ENCODE measurements at regions not wholly inside any gene's neighbourhood (a gene's known extent, or its start where the extent isn't known, plus 50 kb on each side); places are given as distances from the start of the nearest gene placed in this dataset.

DNA sequence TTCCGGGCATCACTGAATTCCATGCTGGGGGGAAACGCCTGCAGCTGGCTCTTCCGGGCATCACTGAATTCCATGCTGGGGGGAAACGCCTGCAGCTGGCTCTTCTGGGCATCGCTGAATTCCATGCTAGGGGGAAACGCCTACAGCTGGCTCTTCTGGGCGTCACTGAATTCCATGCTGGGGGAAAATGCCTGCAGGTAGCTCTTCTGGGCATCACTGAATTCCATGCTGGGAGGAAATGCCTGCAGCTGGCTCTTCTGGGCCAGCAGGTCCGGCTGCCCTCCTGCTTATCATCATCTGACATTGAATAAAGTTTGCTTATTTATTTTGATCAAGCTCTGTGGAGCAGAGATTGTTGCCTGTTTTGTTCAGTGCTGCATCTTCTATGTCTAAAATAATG, 355.1 kb downstream of the SMOC2 start:
- no peak for TF ChIP-seq FOXM1 (IDR thresholded peaks at IDR 0.05; ENCODE audit: borderline replicate concordance, low read depth)

- TF ChIP-seq, protein P1, sequence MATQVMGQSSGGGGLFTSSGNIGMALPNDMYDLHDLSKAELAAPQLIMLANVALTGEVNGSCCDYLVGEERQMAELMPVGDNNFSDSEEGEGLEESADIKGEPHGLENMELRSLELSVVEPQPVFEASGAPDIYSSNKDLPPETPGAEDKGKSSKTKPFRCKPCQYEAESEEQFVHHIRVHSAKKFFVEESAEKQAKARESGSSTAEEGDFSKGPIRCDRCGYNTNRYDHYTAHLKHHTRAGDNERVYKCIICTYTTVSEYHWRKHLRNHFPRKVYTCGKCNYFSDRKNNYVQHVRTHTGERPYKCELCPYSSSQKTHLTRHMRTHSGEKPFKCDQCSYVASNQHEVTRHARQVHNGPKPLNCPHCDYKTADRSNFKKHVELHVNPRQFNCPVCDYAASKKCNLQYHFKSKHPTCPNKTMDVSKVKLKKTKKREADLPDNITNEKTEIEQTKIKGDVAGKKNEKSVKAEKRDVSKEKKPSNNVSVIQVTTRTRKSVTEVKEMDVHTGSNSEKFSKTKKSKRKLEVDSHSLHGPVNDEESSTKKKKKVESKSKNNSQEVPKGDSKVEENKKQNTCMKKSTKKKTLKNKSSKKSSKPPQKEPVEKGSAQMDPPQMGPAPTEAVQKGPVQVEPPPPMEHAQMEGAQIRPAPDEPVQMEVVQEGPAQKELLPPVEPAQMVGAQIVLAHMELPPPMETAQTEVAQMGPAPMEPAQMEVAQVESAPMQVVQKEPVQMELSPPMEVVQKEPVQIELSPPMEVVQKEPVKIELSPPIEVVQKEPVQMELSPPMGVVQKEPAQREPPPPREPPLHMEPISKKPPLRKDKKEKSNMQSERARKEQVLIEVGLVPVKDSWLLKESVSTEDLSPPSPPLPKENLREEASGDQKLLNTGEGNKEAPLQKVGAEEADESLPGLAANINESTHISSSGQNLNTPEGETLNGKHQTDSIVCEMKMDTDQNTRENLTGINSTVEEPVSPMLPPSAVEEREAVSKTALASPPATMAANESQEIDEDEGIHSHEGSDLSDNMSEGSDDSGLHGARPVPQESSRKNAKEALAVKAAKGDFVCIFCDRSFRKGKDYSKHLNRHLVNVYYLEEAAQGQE (IDR thresholded peaks at IDR 0.05; ENCODE audit: low read depth): peak; percentile 20; the same call in 1 of the 2 replicates
Observed at GRCh38 chr6:168795611-168796010, 354.6 kb downstream of the SMOC2 start.

DNA sequence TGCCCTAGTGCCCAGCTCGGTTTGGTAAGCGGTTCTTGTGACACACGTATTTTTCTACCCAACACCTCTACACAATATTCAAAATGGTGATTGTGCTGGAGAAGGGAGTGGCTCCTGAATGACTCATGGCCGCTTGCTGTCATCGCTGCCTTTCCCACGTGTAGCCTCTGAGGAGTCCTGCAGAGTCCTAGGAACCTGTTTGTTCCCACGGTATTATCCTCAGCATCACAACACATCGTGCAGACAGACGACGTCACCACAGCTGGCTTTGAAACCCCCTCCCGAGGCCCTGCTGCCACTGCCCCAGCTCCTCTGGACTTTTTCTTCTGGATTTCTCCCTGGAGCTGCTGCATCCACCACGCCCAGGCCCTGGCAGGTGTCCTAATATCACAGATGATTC, 353.5 kb downstream of the SMOC2 start:
- TF ChIP-seq EGR1 (IDR thresholded peaks at IDR 0.05): no peak
- TF ChIP-seq, protein P1 (IDR thresholded peaks at IDR 0.05; ENCODE audit: low read depth): no peak

DNA sequence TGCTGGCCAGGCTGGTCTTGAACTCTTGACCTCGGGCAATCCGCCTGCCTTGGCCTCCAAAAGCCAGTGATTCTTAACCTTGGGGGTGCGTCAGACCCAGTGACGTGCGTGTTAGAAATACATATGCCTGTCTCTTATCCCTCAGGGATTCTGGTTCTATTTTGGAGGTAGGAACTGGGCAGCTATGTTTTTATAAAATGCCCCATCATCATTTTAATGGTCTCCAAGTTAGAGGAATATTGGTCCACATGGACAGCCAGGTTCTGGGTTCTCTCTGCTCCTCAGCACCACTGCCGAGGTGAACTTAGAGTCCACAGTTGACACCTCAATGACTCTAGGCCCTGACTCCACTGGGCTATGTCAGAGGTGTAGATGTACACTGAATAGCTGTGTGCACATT, 352.7 kb downstream of the SMOC2 start:
- TF ChIP-seq ZBTB7A (IDR thresholded peaks at IDR 0.05; ENCODE audit: low read depth) (no peak), CREB1 (IDR thresholded peaks at IDR 0.05; ENCODE audit: low read depth) (no peak), NFIC (IDR thresholded peaks at IDR 0.05) (no peak), TAF1 (IDR thresholded peaks at IDR 0.05; ENCODE audit: low read depth) (no peak), YY1 (IDR thresholded peaks at IDR 0.05; ENCODE audit: low read depth) (no peak), RAD21 (IDR thresholded peaks at IDR 0.05; ENCODE audit: low read depth) (no peak), FOXM1 (IDR thresholded peaks at IDR 0.05; ENCODE audit: borderline replicate concordance, low read depth) (no peak), CEBPB (IDR thresholded peaks at IDR 0.05) (no peak), USF1 (IDR thresholded peaks at IDR 0.05) (no peak), TCF12 (IDR thresholded peaks at IDR 0.05; ENCODE audit: low read depth) (no peak), EP300 (IDR thresholded peaks at IDR 0.05; ENCODE audit: borderline replicate concordance) (no peak), TEAD4 (IDR thresholded peaks at IDR 0.05) (no peak), EGR1 (IDR thresholded peaks at IDR 0.05) (no peak)
- TF ChIP-seq, protein P1 (IDR thresholded peaks at IDR 0.05; ENCODE audit: low read depth): no peak
- TF ChIP-seq, protein P2, sequence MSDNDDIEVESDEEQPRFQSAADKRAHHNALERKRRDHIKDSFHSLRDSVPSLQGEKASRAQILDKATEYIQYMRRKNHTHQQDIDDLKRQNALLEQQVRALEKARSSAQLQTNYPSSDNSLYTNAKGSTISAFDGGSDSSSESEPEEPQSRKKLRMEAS (IDR thresholded peaks at IDR 0.05): no peak

DNA sequence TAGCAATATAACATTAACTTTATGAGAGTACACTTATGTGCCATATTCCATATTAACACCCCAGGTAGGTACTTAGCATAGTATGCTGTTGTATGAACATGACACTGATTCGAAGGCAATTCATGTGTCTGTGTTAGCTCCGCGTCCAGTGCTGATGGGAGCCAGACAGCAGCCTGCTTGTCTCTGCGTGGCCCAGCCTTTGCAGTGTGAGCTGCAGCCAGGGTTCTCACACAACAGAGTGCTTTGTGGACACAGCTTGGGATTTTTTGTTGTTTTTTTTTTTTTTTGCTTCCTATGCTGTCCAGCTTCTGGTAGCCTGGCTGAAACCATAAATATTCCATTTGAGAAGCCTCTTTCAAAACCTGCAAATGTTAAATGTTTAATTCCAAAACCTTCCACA, 350.9 kb downstream of the SMOC2 start:
- TF ChIP-seq, protein P1 (IDR thresholded peaks at IDR 0.05; ENCODE audit: low read depth): no peak
- TF ChIP-seq, protein P2 (IDR thresholded peaks at IDR 0.05): no peak
- TF ChIP-seq CREB1 (IDR thresholded peaks at IDR 0.05; ENCODE audit: low read depth): no peak
